GM12892 (cell line): ENCODE measurements at regions not wholly inside any gene's neighbourhood (a gene's known extent, or its start where the extent isn't known, plus 50 kb on each side); places are given as distances from the start of the nearest gene placed in this dataset.
"Not testable (repeated sequence)": the region's sequence is repeated elsewhere in the genome, so short reads cannot be mapped to it uniquely, and the experiment has no call there.

ENCODE experiments used
- POLR2A ChIP-seq: IDR thresholded peaks from 2 replicates; pipeline ENCODE4 v1.6.1; 2011; ENCODE audit warnings: low read depth, low read length, control low read depth
- POLR2AphosphoS5 ChIP-seq: IDR thresholded peaks from 2 replicates; pipeline ENCODE4 v1.6.1; 2011; ENCODE audit warnings: low read depth, low read length, control low read depth
- TAF1 ChIP-seq: IDR thresholded peaks from 2 replicates; pipeline ENCODE4 v1.6.1; 2011; ENCODE audit warnings: low read depth, mild to moderate bottlenecking, control low read depth, low read length, borderline replicate concordance

GRCh38 chr2:129532158-129532557, 447.3 kb upstream of the RAB6C start:
- not testable (repeated sequence) for TF ChIP-seq POLR2AphosphoS5, POLR2A, TAF1
